Choroid plexus epithelial cell (primary cell): ENCODE measurements at regions not wholly inside any gene's neighbourhood (a gene's known extent, or its start where the extent isn't known, plus 50 kb on each side); places are given as distances from the start of the nearest gene placed in this dataset.
"Not testable (repeated sequence)": the region's sequence is repeated elsewhere in the genome, so short reads cannot be mapped to it uniquely, and the experiment has no call there.

Source experiments
- DNase-seq: peaks from one replicate; pipeline ENCODE4 v3.0.0-alpha.2; 2010; ENCODE audit warnings: low read depth
- H3K4me3 ChIP-seq: 2 replicates; pipeline ENCODE4 v1.5.1; 2011; ENCODE audit warnings: low read depth, mild to moderate bottlenecking, control low read depth, low read length, moderate library complexity
- TF ChIP-seq, protein P1 (sequence below): conservative IDR thresholded peaks from 2 replicates; pipeline ENCODE4 v1.5.1; 2011; ENCODE audit warnings: low read depth, mild to moderate bottlenecking, control low read depth, inconsistent platforms, low read length, moderate library complexity

DNA sequence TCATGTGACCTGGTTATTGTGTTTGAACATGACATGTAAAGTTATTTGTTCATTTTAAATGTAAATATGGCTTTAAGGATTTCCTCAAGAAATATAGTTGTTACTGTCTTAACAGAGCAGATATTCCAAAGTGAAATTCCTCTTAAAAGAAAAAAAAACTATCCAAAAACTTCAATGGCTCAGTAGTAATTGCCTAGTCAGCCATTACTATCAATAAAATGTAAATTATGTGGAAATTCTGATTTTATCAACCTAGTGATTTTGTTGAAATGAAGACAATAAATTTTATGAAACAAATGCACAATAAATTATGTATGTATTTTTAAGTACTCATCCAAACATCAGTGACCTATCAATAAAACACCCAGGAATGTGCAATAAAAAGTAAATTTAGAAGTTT lies 463.3 kb downstream of the TENT5A start:
- TF ChIP-seq, protein P1, sequence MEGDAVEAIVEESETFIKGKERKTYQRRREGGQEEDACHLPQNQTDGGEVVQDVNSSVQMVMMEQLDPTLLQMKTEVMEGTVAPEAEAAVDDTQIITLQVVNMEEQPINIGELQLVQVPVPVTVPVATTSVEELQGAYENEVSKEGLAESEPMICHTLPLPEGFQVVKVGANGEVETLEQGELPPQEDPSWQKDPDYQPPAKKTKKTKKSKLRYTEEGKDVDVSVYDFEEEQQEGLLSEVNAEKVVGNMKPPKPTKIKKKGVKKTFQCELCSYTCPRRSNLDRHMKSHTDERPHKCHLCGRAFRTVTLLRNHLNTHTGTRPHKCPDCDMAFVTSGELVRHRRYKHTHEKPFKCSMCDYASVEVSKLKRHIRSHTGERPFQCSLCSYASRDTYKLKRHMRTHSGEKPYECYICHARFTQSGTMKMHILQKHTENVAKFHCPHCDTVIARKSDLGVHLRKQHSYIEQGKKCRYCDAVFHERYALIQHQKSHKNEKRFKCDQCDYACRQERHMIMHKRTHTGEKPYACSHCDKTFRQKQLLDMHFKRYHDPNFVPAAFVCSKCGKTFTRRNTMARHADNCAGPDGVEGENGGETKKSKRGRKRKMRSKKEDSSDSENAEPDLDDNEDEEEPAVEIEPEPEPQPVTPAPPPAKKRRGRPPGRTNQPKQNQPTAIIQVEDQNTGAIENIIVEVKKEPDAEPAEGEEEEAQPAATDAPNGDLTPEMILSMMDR: no peak
- DNase-seq: no peak
- H3K4me3 ChIP-seq: no peak overlapping the region

DNA sequence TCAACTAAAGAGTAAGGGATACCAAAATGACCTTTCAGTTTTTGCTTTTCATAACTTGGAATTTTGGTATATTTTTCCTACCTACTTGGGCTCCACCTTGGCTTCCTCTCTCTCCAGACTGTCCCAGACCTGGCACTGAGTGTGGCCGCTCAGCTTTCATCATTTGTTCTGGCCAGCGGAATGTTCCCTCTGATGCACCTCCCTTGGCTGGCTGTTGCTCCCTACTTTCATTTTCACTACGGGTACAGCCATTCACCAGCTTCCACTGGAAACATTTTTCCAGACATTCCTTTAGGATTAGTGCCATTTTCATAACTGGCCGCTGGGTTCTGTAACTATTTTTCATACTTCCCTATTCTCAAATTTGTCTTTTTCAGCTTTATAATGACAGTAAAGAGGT lies 487.4 kb downstream of the TENT5A start:
- peak; percentile 37 for DNase-seq
- no peak overlapping the region for H3K4me3 ChIP-seq

DNA sequence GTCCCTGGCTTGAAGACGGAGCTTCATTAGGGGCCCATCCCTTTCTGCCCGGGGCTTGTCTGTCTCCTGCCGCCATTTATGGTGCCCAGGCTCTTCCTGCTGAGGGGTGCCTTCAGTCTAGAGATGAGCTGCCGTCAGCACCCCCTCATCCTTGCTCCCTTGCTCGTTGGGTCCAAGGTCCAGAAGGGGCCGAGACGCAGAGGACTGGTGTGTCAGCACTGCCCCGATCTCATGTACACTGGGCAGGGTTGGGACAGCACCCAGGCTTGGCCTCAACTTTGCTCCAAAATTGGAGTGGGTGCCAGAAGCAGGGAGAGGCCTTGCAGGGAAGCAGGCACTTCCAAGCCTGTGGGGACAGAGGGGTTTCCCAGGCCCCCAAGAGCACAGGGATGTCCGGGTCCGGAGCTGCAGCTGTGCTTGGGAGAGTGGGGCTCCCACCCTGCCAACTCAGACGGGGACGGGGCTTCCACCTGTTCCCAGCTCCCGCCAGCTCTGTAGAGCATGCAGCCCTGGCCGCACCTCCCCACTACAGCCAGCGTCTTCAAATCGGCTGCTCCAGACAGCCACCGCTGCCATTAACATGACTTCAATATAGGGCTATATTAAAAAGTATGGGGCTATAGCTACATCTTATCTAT lies 488.8 kb downstream of the TENT5A start:
- no peak overlapping the region for H3K4me3 ChIP-seq
- DNase-seq: no peak

More for the DNA sequence above, 487.4 kb downstream of the TENT5A start:
- TF ChIP-seq, protein P1: no peak

DNA sequence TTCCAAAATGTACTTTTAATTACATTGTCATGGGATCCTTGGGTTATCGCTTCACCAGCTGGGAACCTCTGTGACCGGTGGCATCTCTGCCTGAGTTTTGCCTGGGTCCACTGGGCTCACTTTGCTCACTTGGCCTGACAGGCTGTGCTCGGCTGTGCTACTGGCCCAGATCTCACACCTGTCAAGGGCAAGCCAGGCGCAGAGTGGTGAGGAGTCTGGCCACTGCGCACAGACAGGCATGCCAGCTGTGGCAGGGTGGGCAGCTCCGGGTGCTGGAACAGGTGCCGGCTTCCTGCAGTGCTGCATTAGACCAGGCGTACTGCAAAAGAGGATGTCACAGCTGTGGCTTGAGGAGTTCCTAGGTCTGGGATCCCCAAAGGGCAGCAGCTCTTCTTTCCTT lies 489.8 kb downstream of the TENT5A start:
- TF ChIP-seq, protein P1: no peak
- H3K4me3 ChIP-seq: no peak overlapping the region
- no peak for DNase-seq

More for the DNA sequence above, 488.8 kb downstream of the TENT5A start:
- TF ChIP-seq, protein P1: no peak

DNA sequence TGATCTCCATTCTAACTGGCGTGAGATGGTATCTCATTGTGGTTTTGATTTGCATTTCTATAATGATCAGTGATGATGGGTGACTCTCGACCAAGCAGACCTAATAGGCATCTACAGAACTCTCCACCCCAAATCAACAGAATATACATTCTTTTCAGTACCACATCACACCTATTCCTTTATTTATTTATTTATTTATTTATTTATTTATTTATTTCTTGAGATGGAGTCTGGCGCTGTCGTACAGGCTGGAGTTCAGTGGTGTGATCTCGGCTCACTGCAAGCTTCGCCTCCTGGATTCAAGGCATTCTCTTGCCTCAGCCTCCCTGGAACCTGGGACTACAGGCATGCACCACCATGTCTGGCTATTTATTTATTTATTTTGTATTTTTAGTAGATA lies 496.3 kb downstream of the TENT5A start:
- DNase-seq, H3K4me3 ChIP-seq: not testable (repeated sequence)

DNA sequence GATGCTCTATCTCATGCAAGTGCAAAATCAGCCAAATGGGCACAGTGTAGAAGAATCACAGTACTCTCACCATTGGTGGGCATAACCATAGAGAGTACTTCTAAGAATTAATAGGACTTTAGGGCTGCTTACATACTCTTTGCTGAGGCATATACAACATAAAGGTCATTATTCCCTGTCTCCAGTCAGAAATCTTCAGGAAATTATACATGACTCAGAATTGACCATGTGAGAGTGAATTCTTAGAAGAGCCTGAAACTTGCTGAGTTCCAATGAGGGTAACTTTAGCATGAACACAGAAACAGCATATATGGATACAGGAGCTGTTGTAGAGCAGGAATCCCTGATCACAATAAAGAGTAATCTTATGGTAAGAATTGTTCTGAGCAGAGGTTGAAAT lies 498.7 kb downstream of the TENT5A start:
- peak; percentile 5 for DNase-seq
- no peak overlapping the region for H3K4me3 ChIP-seq
- TF ChIP-seq, protein P1: no peak

DNA sequence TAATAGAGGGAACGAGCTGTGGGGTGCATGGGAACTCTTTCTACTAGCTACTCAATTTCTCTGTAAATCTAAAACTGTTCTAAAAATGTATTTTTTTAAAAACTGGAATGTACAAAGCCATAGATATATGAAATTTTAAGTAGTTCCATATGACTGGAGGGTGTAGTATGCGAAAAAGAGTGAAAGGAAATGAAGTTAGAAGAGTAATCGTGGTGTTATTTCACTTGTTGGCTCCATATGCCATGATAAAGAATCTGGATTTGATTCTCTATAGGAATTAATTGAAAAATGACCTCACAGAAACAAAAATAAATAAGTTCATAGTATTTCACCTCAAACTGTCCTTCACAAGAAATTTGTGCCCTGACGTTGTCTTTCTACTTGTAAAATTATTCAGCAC lies 500.2 kb downstream of the TENT5A start:
- no peak for DNase-seq
- TF ChIP-seq, protein P1: no peak
- no peak overlapping the region for H3K4me3 ChIP-seq
